Thyroid gland (tissue), 4 donors: ENCODE measurements at regions not wholly inside any gene's neighbourhood (a gene's known extent, or its start where the extent isn't known, plus 50 kb on each side); places are given as distances from the start of the nearest gene placed in this dataset.

Experiments used
- DNase-seq, 2 donors: peaks; one replicate each; pipeline ENCODE4 v3.0.0-alpha.2; 2019
- H3K27ac ChIP-seq, 3 donors: fragments of 200-600 bp; sonication (generic); 1 replicate in 2 of 3; 2 replicates in 1 of 3; pipeline ENCODE4 v1.5.1; 2016 to 2019; ENCODE audit warnings: mild to moderate bottlenecking in 1 of 3, moderate library complexity in 1 of 3
- H3K27me3 ChIP-seq: fragments of 200-600 bp; sonication (generic); one replicate; pipeline ENCODE4 v1.5.1; 2019
- H3K36me3 ChIP-seq, 2 donors: fragments of 200-600 bp; sonication (generic); one replicate each; pipeline ENCODE4 v1.5.1; 2016 to 2019
- H3K4me1 ChIP-seq, 2 donors: fragments of 200-600 bp; sonication (generic); one replicate each; pipeline ENCODE4 v1.5.1; 2017 to 2019
- H3K4me3 ChIP-seq, 3 donors: fragments of 200-600 bp; sonication (generic); replicated peaks in 1 of 3; 1 replicate in 2 of 3; 2 replicates in 1 of 3; pipeline ENCODE4 v1.5.1; 2016; ENCODE audit warnings: mild to moderate bottlenecking in 1 of 3
- H3K9me3 ChIP-seq: fragments of 200-600 bp; sonication (generic); one replicate; pipeline ENCODE4 v1.5.1; 2017
- CTCF ChIP-seq, 6 experiments: fragments of 200-600 bp in 3 of 6; fragments of 450-650 bp in 3 of 6; sonication (generic) in 3 of 6; IDR thresholded peaks; one replicate each; pipeline ENCODE4 v1.5.1; 2016 to 2019; ENCODE audit warnings: antibody characterized with exemption in 6 of 6, mild to moderate bottlenecking in 2 of 6, inconsistent platforms in 1 of 6, moderate library complexity in 1 of 6
- POLR2A ChIP-seq, 2 donors: fragments of 450-650 bp; IDR thresholded peaks; one replicate each; pipeline ENCODE4 v1.6.1; 2017; ENCODE audit warnings: antibody characterized with exemption in 2 of 2, mild to moderate bottlenecking in 2 of 2, moderate library complexity in 1 of 2
- WGBS, 2 donors: methylation state at CpG; one replicate each; pipeline ENCODE4 v1.1.5; 2017; 5-methylcytosine and 5-hydroxymethylcytosine counted together
- intact Hi-C: fragments of 100-400 bp; cut with DNase I; formaldehyde crosslinking; loops from one replicate; pipeline ENCODE4 v1.15.1; 2023

GRCh38 chr6:169051371-169051770, 202.3 kb downstream of the THBS2 start:
- no peaks in the 10 kb centered on the region for H3K4me1 ChIP-seq
- 91 to 93% methylated on average over 1 of the region's 1 CpG for WGBS, 2 donors
- DNase-seq = no peak
- no peaks in the 10 kb centered on the region for H3K9me3 ChIP-seq
- H3K4me3 ChIP-seq = no peak overlapping the region
- H3K27me3 ChIP-seq = no peaks in the 10 kb centered on the region
- intact Hi-C loops = no loop called here
- no peaks in the 10 kb centered on the region for H3K36me3 ChIP-seq
- H3K27ac ChIP-seq = no peak overlapping the region
- TF ChIP-seq CTCF (IDR thresholded peaks at IDR 0.05) (no peak), POLR2A (IDR thresholded peaks at IDR 0.05) (no peak)

GRCh38 chr6:169048865-169049205, 204.8 kb downstream of the THBS2 start:
- TF ChIP-seq CTCF (IDR thresholded peaks at IDR 0.05) (no peak), POLR2A (IDR thresholded peaks at IDR 0.05) (no peak)
- Histone ChIP-seq H3K27me3 (no peaks in the 10 kb centered on the region), H3K27ac (no peak overlapping the region), H3K4me1 (no peaks in the 10 kb centered on the region), H3K9me3 (no peaks in the 10 kb centered on the region), H3K4me3 (no peak overlapping the region), H3K36me3 (no peaks in the 10 kb centered on the region)
- WGBS, 2 donors = 81 to 91% methylated on average over 11 of the region's 11 CpGs
- no peak for DNase-seq
- intact Hi-C loops = no loop called here

- no peaks in the 10 kb centered on the region for H3K9me3 ChIP-seq
- no peaks in the 10 kb centered on the region for H3K27me3 ChIP-seq
- TF ChIP-seq POLR2A (IDR thresholded peaks at IDR 0.05) = no peak
- TF ChIP-seq CTCF (IDR thresholded peaks at IDR 0.05) = no peak
- intact Hi-C loops = no loop called here
- WGBS, 2 donors = 91 to 92% methylated on average over 18 of the region's 18 CpGs
- no peak for DNase-seq
- no peaks in the 10 kb centered on the region for H3K4me1 ChIP-seq
- no peak overlapping the region for H3K4me3 ChIP-seq
- no peaks in the 10 kb centered on the region for H3K36me3 ChIP-seq
- no peak overlapping the region for H3K27ac ChIP-seq
These were observed 205.3 kb downstream of the THBS2 start for GRCh38 chr6:169048185-169048864.

- H3K36me3 ChIP-seq = no peaks in the 10 kb centered on the region
- H3K4me1 ChIP-seq = no peaks in the 10 kb centered on the region
- H3K27ac ChIP-seq = no peak overlapping the region
- DNase-seq = no peak
- no peaks in the 10 kb centered on the region for H3K27me3 ChIP-seq
- no peak overlapping the region for H3K4me3 ChIP-seq
- intact Hi-C loops = no loop called here
- no peak for TF ChIP-seq CTCF (IDR thresholded peaks at IDR 0.05)
- 88% methylated on average over 6 of the region's 6 CpGs for WGBS, 2 donors
- no peaks in the 10 kb centered on the region for H3K9me3 ChIP-seq
These were observed 206.3 kb downstream of the THBS2 start for GRCh38 chr6:169047345-169047744.

- Histone ChIP-seq H3K4me3 (no peak overlapping the region), H3K9me3 (no peaks in the 10 kb centered on the region), H3K27ac (no peak overlapping the region), H3K4me1 (no peaks in the 10 kb centered on the region), H3K27me3 (no peaks in the 10 kb centered on the region), H3K36me3 (no peaks in the 10 kb centered on the region)
- intact Hi-C loops = no loop called here
- DNase-seq = peak in 1 of 2 donors; percentile 32
- WGBS, 2 donors = 73 to 91% methylated on average over 10 of the region's 10 CpGs
- no peak for TF ChIP-seq CTCF (IDR thresholded peaks at IDR 0.05)
- TF ChIP-seq POLR2A (IDR thresholded peaks at IDR 0.05) = no peak
These were observed 207.0 kb downstream of the THBS2 start for GRCh38 chr6:169046483-169047192.
